ENCODE measurements at regions not wholly inside any gene's neighbourhood (a gene's known extent, or its start where the extent isn't known, plus 50 kb on each side); places are given as distances from the start of the nearest gene placed in this dataset.
A peak's percentile ranks its signal among the peaks of the same experiment; 100 is the strongest.
"Not testable (repeated sequence)": the region's sequence is repeated elsewhere in the genome, so short reads cannot be mapped to it uniquely, and the experiment has no call there.

- not testable (repeated sequence) for DNase-seq (ENCODE audit: low spot score)
Observed at GRCh38 chr10:76815505-76815904, 822.1 kb downstream of the KCNMA1 start.

GRCh38 chr10:76811430-76811829 is 826.2 kb downstream of the KCNMA1 start:
- DNase-seq (ENCODE audit: low spot score) = no peak

GRCh38 chr10:76788452-76788811 is 849.2 kb downstream of the KCNMA1 start:
- no peak for DNase-seq (ENCODE audit: low spot score)

- no peak for DNase-seq (ENCODE audit: low spot score)
Observed at GRCh38 chr10:76787746-76788451, 849.7 kb downstream of the KCNMA1 start.

GRCh38 chr10:76786504-76787072 is 851.0 kb downstream of the KCNMA1 start:
- DNase-seq (ENCODE audit: low spot score) = no peak

- no peak for DNase-seq (ENCODE audit: low spot score)
Observed at GRCh38 chr10:76784076-76784475, 853.5 kb downstream of the KCNMA1 start.

- DNase-seq (ENCODE audit: low spot score) = peak; percentile 16
Observed at GRCh38 chr10:76779796-76780301, 857.8 kb downstream of the KCNMA1 start.

- peak; percentile 48 for DNase-seq (ENCODE audit: low spot score)
Observed at GRCh38 chr10:76778914-76779795, 858.5 kb downstream of the KCNMA1 start.

GRCh38 chr10:76774987-76775603 is 862.5 kb downstream of the KCNMA1 start:
- DNase-seq (ENCODE audit: low spot score) = no peak

GRCh38 chr10:76769582-76769981 is 868.0 kb downstream of the KCNMA1 start:
- DNase-seq (ENCODE audit: low spot score) = no peak

GRCh38 chr10:76769161-76769560 is 868.4 kb downstream of the KCNMA1 start:
- DNase-seq (ENCODE audit: low spot score) = no peak

- no peak for DNase-seq (ENCODE audit: low spot score)
Observed at GRCh38 chr10:76766682-76767081, 870.9 kb downstream of the KCNMA1 start.

GRCh38 chr10:76764921-76765320 is 872.7 kb downstream of the KCNMA1 start:
- not testable (repeated sequence) for DNase-seq (ENCODE audit: low spot score)

- DNase-seq (ENCODE audit: low spot score) = no peak
Observed at GRCh38 chr10:76764177-76764576, 873.4 kb downstream of the KCNMA1 start.

- no peak for DNase-seq (ENCODE audit: low spot score)
Observed at GRCh38 chr10:76763376-76763775, 874.2 kb downstream of the KCNMA1 start.

GRCh38 chr10:76759681-76760080 is 877.9 kb downstream of the KCNMA1 start:
- DNase-seq (ENCODE audit: low spot score) = no peak

- no peak for DNase-seq (ENCODE audit: low spot score)
Observed at GRCh38 chr10:76743169-76743568, 894.4 kb downstream of the KCNMA1 start.

GRCh38 chr10:76740514-76740913 is 897.1 kb downstream of the KCNMA1 start:
- DNase-seq (ENCODE audit: low spot score) = no peak

- DNase-seq (ENCODE audit: low spot score) = no peak
Observed at GRCh38 chr10:76738991-76739390, 898.6 kb downstream of the KCNMA1 start.

GRCh38 chr10:76736815-76737618 is 900.6 kb downstream of the KCNMA1 start:
- no peak for DNase-seq (ENCODE audit: low spot score)

GRCh38 chr10:76736392-76736791 is 901.2 kb downstream of the KCNMA1 start:
- DNase-seq (ENCODE audit: low spot score) = no peak
